GM23248 (cell line): ENCODE measurements at regions not wholly inside any gene's neighbourhood (a gene's known extent, or its start where the extent isn't known, plus 50 kb on each side); places are given as distances from the start of the nearest gene placed in this dataset.

Source experiments
- EZH2 ChIP-seq: fragments of 200-600 bp; sonication (generic); IDR thresholded peaks from 2 replicates; pipeline ENCODE4 v1.6.1; 2018; ENCODE audit warnings: antibody characterized with exemption, mild to moderate bottlenecking; ENCODE audit not compliant: insufficient read depth, poor library complexity, severe bottlenecking
- EZH2phosphoT487 ChIP-seq: fragments of 200-600 bp; sonication (generic); IDR thresholded peaks from 2 replicates; pipeline ENCODE4 v1.6.1; 2018; ENCODE audit warnings: antibody characterized with exemption, moderate library complexity, mild to moderate bottlenecking, low read depth; ENCODE audit not compliant: insufficient read depth

GRCh38 chr13:59358014-59358413, 805.7 kb downstream of the DIAPH3 start:
- no peak for TF ChIP-seq EZH2
- no peak for TF ChIP-seq EZH2phosphoT487
